HepG2 (cell line): ENCODE measurements at regions not wholly inside any gene's neighbourhood (a gene's known extent, or its start where the extent isn't known, plus 50 kb on each side); places are given as distances from the start of the nearest gene placed in this dataset.

ENCODE experiments used
- ATAC-seq: fragments of 200-7000 bp; cut with Tn5 transposase; 3 replicates; pipeline ENCODE4 v1.9.1; 2020; ENCODE audit warnings: mild to moderate bottlenecking, moderate library complexity
- BruUV-seq: library from RNA; stranded (reverse); fragments of 400-500 nt; replicated peaks from 2 replicates; lab custom pipeline; 2021; lab: Mats Ljungman, UMichigan
- CTCF ChIA-PET: fragments of 300-600 bp; formaldehyde crosslinking; extraction: SDS; loops from one replicate; lab custom pipeline; 2021; ENCODE audit warnings: low total read pairs, inconsistent platforms, low intra/inter-chr PET ratio; lab: Yijun Ruan, JAX
- POLR2A ChIA-PET: fragments of 350-600 bp; sonication (Branson Sonifier 250); formaldehyde crosslinking; loops from one replicate; lab custom pipeline; 2020; ENCODE audit warnings: antibody characterized with exemption, inconsistent platforms; lab: Yijun Ruan, JAX
- DNase-seq: peaks from one replicate; pipeline ENCODE4 v3.0.0-alpha.2; 2015; ENCODE audit warnings: low spot score
- FAIRE-seq: peaks from 3 replicates; lab custom pipeline; 2011; peaks lifted over from hg19 to GRCh38; lab: Jason Lieb, UNC
- H2AFZ ChIP-seq: one replicate; pipeline ENCODE4 v1.6.1; 2011; ENCODE audit warnings: low read length, inconsistent platforms
- H3K27ac ChIP-seq: fragments of 300-600 bp; 3 replicates; pipeline ENCODE4 v1.8.0; 2011; ENCODE audit warnings: mixed run types, mild to moderate bottlenecking, mixed read lengths, low read length, inconsistent platforms; ENCODE audit not compliant: insufficient read depth; ENCODE audit errors: extremely low read length
- H3K27me3 ChIP-seq, 2 experiments: fragments of 200-600 bp in 1 of 2; 2 replicates in 1 of 2; 3 replicates in 1 of 2; pipeline versions ENCODE4 v1.6.0 to v1.8.0; 2011; ENCODE audit warnings: low read length in 2 of 2, mild to moderate bottlenecking in 2 of 2, moderate library complexity in 2 of 2, inconsistent platforms in 1 of 2; ENCODE audit not compliant: insufficient read depth in 2 of 2, control insufficient read depth in 1 of 2
- H3K36me3 ChIP-seq, 2 experiments: fragments of 200-600 bp in 1 of 2; replicated peaks in 1 of 2; 2 replicates in 1 of 2; 3 replicates in 1 of 2; pipeline versions ENCODE4 v1.5.1 to v1.8.0; 2011; ENCODE audit warnings: low read length in 2 of 2, inconsistent platforms in 1 of 2; ENCODE audit not compliant: insufficient read depth in 2 of 2, control insufficient read depth in 1 of 2
- H3K4me1 ChIP-seq: 2 replicates; pipeline ENCODE4 v1.5.1; 2012; ENCODE audit warnings: low read length, inconsistent platforms; ENCODE audit not compliant: insufficient read depth
- H3K4me2 ChIP-seq: 2 replicates; pipeline ENCODE4 v1.6.0; 2011; ENCODE audit warnings: low read depth, low read length, inconsistent platforms
- H3K4me3 ChIP-seq, 3 experiments: fragments of 200-600 bp in 1 of 3; sonication (generic), shearing (Covaris generic) in 1 of 3; replicated peaks in 1 of 3; 2 replicates each; pipeline ENCODE4 v1.5.1; 2011 to 2016; ENCODE audit warnings: low read length in 3 of 3, inconsistent platforms in 2 of 3, low read depth in 2 of 3, mild to moderate bottlenecking in 2 of 3, control low read depth in 1 of 3, mixed read lengths in 1 of 3; ENCODE audit not compliant: insufficient read depth in 1 of 3
- H3K79me2 ChIP-seq: one replicate; pipeline ENCODE4 v1.6.1; 2011; ENCODE audit warnings: low read length, inconsistent platforms; ENCODE audit not compliant: insufficient read depth
- H3K9ac ChIP-seq: 2 replicates; pipeline ENCODE4 v1.6.0; 2011; ENCODE audit warnings: mild to moderate bottlenecking, low read depth, low read length, inconsistent platforms; ENCODE audit not compliant: insufficient read depth
- H3K9me3 ChIP-seq: 2 replicates; pipeline ENCODE4 v1.5.1; 2012; ENCODE audit warnings: mild to moderate bottlenecking, low read length
- H4K20me1 ChIP-seq: 2 replicates; pipeline ENCODE4 v1.6.0; 2011; ENCODE audit warnings: inconsistent platforms, mild to moderate bottlenecking, low read length, moderate library complexity; ENCODE audit not compliant: insufficient read depth
- FIP1L1 ChIP-seq: fragments of 200-400 bp; formaldehyde crosslinking; IDR thresholded peaks from 2 replicates; pipeline ENCODE4 v1.6.1; 2018; ENCODE audit warnings: low read depth, mild to moderate bottlenecking, low read length, moderate library complexity, borderline replicate concordance; ENCODE audit not compliant: insufficient read depth
- GPN1 ChIP-seq: sonication (generic); formaldehyde crosslinking; IDR thresholded peaks from 2 replicates; pipeline ENCODE4 v1.5.1; 2020; ENCODE audit warnings: missing genetic modification reagents, borderline replicate concordance
- IKZF4 ChIP-seq: sonication (generic); formaldehyde crosslinking; IDR thresholded peaks from 2 replicates; pipeline ENCODE4 v1.5.1; 2020; ENCODE audit warnings: borderline replicate concordance, mild to moderate bottlenecking, low read depth, missing genetic modification reagents; ENCODE audit errors: not compliant biosample characterization
- ISL2 ChIP-seq: sonication (generic); formaldehyde crosslinking; IDR thresholded peaks from 2 replicates; pipeline ENCODE4 v1.5.0; 2020; ENCODE audit warnings: missing genetic modification reagents
- MYNN ChIP-seq: sonication (generic); formaldehyde crosslinking; IDR thresholded peaks from 2 replicates; pipeline ENCODE4 v1.4.0; 2020; ENCODE audit warnings: mild to moderate bottlenecking, low read depth, missing genetic modification reagents
- NFRKB ChIP-seq: fragments of 450-650 bp; IDR thresholded peaks from 2 replicates; pipeline ENCODE4 v1.6.1; 2017
- RFXAP ChIP-seq: sonication (generic); formaldehyde crosslinking; IDR thresholded peaks from 2 replicates; pipeline ENCODE4 v1.4.0; 2020; ENCODE audit warnings: missing genetic modification reagents, borderline replicate concordance
- SOX6 ChIP-seq, 2 experiments: fragments of 450-650 bp in 1 of 2; sonication (generic) in 1 of 2; formaldehyde crosslinking in 1 of 2; IDR thresholded peaks; 2 replicates each; pipeline versions ENCODE4 v1.4.0 to v1.6.1; 2017 to 2020; ENCODE audit warnings: antibody characterized with exemption in 1 of 2, mild to moderate bottlenecking in 1 of 2, missing genetic modification reagents in 1 of 2
- ZNF709 ChIP-seq: sonication (generic); formaldehyde crosslinking; IDR thresholded peaks from 2 replicates; pipeline ENCODE4 v1.5.0; 2020; ENCODE audit warnings: mild to moderate bottlenecking, missing genetic modification reagents
- WGBS: methylation state at CpG from one replicate; pipeline ENCODE4 v1.1.6; 2017; ENCODE audit warnings: low lambda C conversion rate; 5-methylcytosine and 5-hydroxymethylcytosine counted together
- in situ Hi-C: cut with HindIII; loops from 2 replicates; pipeline ENCODE4 v1.10.0; 2017; ENCODE audit warnings: low pct_unique_long_range_greater_than_20kb; ENCODE audit not compliant: extremely low pct_ligation_motif_present
- intact Hi-C: fragments of 100-400 bp; cut with micrococcal nuclease; formaldehyde crosslinking; loops from one replicate; pipeline ENCODE4 v1.10.0; 2022; ENCODE audit not compliant: unreplicated experiment
- TF ChIP-seq, protein P1 (sequence below): sonication (generic); formaldehyde crosslinking; IDR thresholded peaks from 2 replicates; pipeline ENCODE4 v1.4.0; 2020; ENCODE audit warnings: missing genetic modification reagents, mild to moderate bottlenecking, borderline replicate concordance

DNA sequence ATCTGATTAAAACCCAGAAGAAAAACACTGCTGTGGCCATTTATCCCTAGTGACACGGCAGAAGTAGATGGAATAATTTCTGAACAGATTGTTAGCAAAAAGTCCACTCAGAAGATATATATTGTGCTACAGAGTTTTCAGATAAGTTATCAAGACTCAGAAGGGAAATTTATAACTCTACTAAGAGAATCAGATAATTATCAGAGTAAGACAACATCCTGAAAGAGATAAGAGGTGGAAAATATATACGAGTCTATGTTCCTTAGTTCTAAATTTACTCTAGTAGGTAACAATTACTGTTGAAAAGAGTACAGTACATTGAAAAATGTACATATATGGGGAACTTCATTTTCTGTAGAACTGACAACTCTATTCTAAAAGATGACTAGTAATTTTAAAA, 176.7 kb downstream of the GNAI1 start:
- Histone ChIP-seq H3K36me3 (no peaks in the 10 kb centered on the region), H3K79me2 (no peaks in the 10 kb centered on the region), H3K27me3 (no peaks in the 10 kb centered on the region), H3K9me3 (no peaks in the 10 kb centered on the region), H3K9ac (no peak overlapping the region), H2AFZ (no peak overlapping the region), H3K4me2 (no peak overlapping the region), H4K20me1 (no peaks in the 10 kb centered on the region), H3K4me3 (no peak overlapping the region), H3K4me1 (no peaks in the 10 kb centered on the region; the same call in 1 of the 2 replicates), H3K27ac (no peak overlapping the region)
- DNase-seq = no peak
- no TSS peak for BruUV-seq
- FAIRE-seq = no peak
- no peak for ATAC-seq
- intact Hi-C loops = no loop called here
- TF ChIP-seq GPN1 (CRISPR knock-in tag) (no peak), ISL2 (CRISPR knock-in tag) (no peak), RFXAP (no peak), SOX6 (IDR thresholded peaks at IDR 0.05) (no peak), SOX6 (CRISPR knock-in tag; IDR thresholded peaks at IDR 0.05) (no peak), NFRKB (no peak), ZNF709 (CRISPR knock-in tag) (no peak), IKZF4 (CRISPR knock-in tag) (no peak), FIP1L1 (no peak), MYNN (CRISPR knock-in tag) (no peak)
- TF ChIP-seq, protein P1, sequence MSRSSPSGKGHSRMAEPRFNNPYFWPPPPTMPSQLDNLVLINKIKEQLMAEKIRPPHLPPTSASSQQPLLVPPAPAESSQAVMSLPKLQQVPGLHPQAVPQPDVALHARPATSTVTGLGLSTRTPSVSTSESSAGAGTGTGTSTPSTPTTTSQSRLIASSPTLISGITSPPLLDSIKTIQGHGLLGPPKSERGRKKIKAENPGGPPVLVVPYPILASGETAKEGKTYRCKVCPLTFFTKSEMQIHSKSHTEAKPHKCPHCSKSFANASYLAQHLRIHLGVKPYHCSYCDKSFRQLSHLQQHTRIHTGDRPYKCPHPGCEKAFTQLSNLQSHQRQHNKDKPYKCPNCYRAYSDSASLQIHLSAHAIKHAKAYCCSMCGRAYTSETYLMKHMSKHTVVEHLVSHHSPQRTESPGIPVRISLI (CRISPR knock-in tag) = no peak
- in situ Hi-C loops = no loop called here
- POLR2A ChIA-PET = no interaction called here
- CTCF ChIA-PET = no interaction called here
- WGBS = 54% methylated on average over 2 of the region's 2 CpGs
